Neural cell (in vitro differentiated cells): ENCODE measurements at regions not wholly inside any gene's neighbourhood (a gene's known extent, or its start where the extent isn't known, plus 50 kb on each side); places are given as distances from the start of the nearest gene placed in this dataset.

Experiments used
- H2AFZ ChIP-seq: fragments of 200-600, 300-800 bp; sonication (generic), shearing (Covaris generic); 2 replicates; pipeline ENCODE4 v1.6.0; 2014; ENCODE audit warnings: low read depth, mild to moderate bottlenecking, antibody characterized with exemption, low read length, moderate library complexity
- H3F3A ChIP-seq: fragments of 200-600 bp; shearing (Covaris generic); 2 replicates; pipeline ENCODE4 v1.6.1; 2016; ENCODE audit warnings: mild to moderate bottlenecking, moderate library complexity, mixed read lengths, antibody characterized with exemption, low read length; ENCODE audit not compliant: insufficient read depth, poor library complexity, severe bottlenecking
- H3K27ac ChIP-seq: fragments of 200-600, 300-800 bp; sonication (generic), shearing (Covaris generic); 2 replicates; pipeline ENCODE4 v1.5.1; 2014; ENCODE audit warnings: mild to moderate bottlenecking, low read length, moderate library complexity
- H3K27me3 ChIP-seq: fragments of 300-800, 200-600 bp; sonication (generic), shearing (Covaris generic); 2 replicates; pipeline ENCODE4 v1.6.0; 2014; ENCODE audit warnings: mild to moderate bottlenecking, low read depth, low read length, moderate library complexity; ENCODE audit not compliant: insufficient read depth
- H3K36me3 ChIP-seq: fragments of 300-800, 200-600 bp; sonication (generic), shearing (Covaris generic); 2 replicates; pipeline ENCODE4 v1.5.1; 2014; ENCODE audit warnings: mild to moderate bottlenecking, antibody characterized with exemption, low read length, moderate library complexity; ENCODE audit not compliant: insufficient read depth
- H3K4me2 ChIP-seq: fragments of 300-800, 200-600 bp; sonication (generic), shearing (Covaris generic); 2 replicates; pipeline ENCODE4 v1.6.0; 2014; ENCODE audit warnings: mild to moderate bottlenecking, low read length
- H3K4me3 ChIP-seq: fragments of 300-800, 200-600 bp; sonication (generic), shearing (Covaris generic); 2 replicates; pipeline ENCODE4 v1.5.1; 2014; ENCODE audit warnings: mild to moderate bottlenecking, low read length, moderate library complexity
- H3K79me2 ChIP-seq: fragments of 200-600 bp; shearing (Covaris generic); replicated peaks from 2 replicates; pipeline ENCODE4 v1.6.0; 2014; ENCODE audit warnings: mild to moderate bottlenecking, low read length, moderate library complexity; ENCODE audit not compliant: insufficient read depth
- H3K9ac ChIP-seq: fragments of 300-800, 200-600 bp; sonication (generic), shearing (Covaris generic); 2 replicates; pipeline ENCODE4 v1.6.1; 2016; ENCODE audit warnings: mild to moderate bottlenecking, low read length, mixed read lengths
- H3K9me2 ChIP-seq: fragments of 200-600 bp; shearing (Covaris generic); 2 replicates; pipeline ENCODE4 v1.6.1; 2016; ENCODE audit warnings: mild to moderate bottlenecking, low read length, mixed read lengths; ENCODE audit not compliant: insufficient read depth
- H3K9me3 ChIP-seq: fragments of 200-600, 300-800 bp; sonication (generic), shearing (Covaris generic); 2 replicates; pipeline ENCODE4 v1.6.1; 2016; ENCODE audit warnings: mild to moderate bottlenecking, mixed run types, low read length, moderate library complexity, mixed read lengths
- H4K20me1 ChIP-seq: fragments of 200-600 bp; shearing (Covaris generic); 2 replicates; pipeline ENCODE4 v1.6.1; 2016; ENCODE audit warnings: mild to moderate bottlenecking, mixed run types; ENCODE audit not compliant: insufficient read depth
- CTCF ChIP-seq: fragments of 450-650 bp; IDR thresholded peaks from 2 replicates; pipeline ENCODE4 v1.5.1; 2014; ENCODE audit warnings: antibody characterized with exemption, mild to moderate bottlenecking, moderate library complexity; ENCODE audit not compliant: poor library complexity, severe bottlenecking
- EP300 ChIP-seq: fragments of 450-650 bp; conservative IDR thresholded peaks from 2 replicates; pipeline ENCODE4 v1.6.1; 2014; ENCODE audit warnings: antibody characterized with exemption, mild to moderate bottlenecking, moderate library complexity; ENCODE audit not compliant: poor library complexity, severe bottlenecking
- EZH2 ChIP-seq: fragments of 200-600, 300-800 bp; shearing (Covaris generic), sonication (generic); IDR thresholded peaks from 2 replicates; pipeline ENCODE4 v1.6.1; 2014; ENCODE audit warnings: antibody characterized with exemption, low read length, borderline replicate concordance, mild to moderate bottlenecking; ENCODE audit not compliant: insufficient read depth, poor library complexity, severe bottlenecking
- MXI1 ChIP-seq: fragments of 450-650 bp; conservative IDR thresholded peaks from 2 replicates; pipeline ENCODE4 v1.6.1; 2014; ENCODE audit warnings: antibody characterized with exemption, mild to moderate bottlenecking; ENCODE audit not compliant: poor library complexity, severe bottlenecking
- POLR2AphosphoS5 ChIP-seq: IDR thresholded peaks from 2 replicates; pipeline ENCODE4 v1.6.1; 2012
- RAD21 ChIP-seq: fragments of 450-650 bp; conservative IDR thresholded peaks from 2 replicates; pipeline ENCODE4 v1.6.1; 2014; ENCODE audit warnings: antibody characterized with exemption, mild to moderate bottlenecking, moderate library complexity
- REST ChIP-seq: IDR thresholded peaks from 2 replicates; pipeline ENCODE4 v1.6.1; 2012; ENCODE audit warnings: borderline replicate concordance
- SMC3 ChIP-seq: fragments of 450-650 bp; conservative IDR thresholded peaks from 2 replicates; pipeline ENCODE4 v1.6.1; 2014; ENCODE audit warnings: antibody characterized with exemption, mild to moderate bottlenecking, moderate library complexity; ENCODE audit not compliant: poor library complexity
- TAF1 ChIP-seq: IDR thresholded peaks from 2 replicates; pipeline ENCODE4 v1.6.1; 2012; ENCODE audit warnings: low read depth

- Histone ChIP-seq H3K9me3 (no peaks in the 10 kb centered on the region), H3K4me3 (no peak overlapping the region), H3K79me2 (no peaks in the 10 kb centered on the region), H3K27me3 (no peaks in the 10 kb centered on the region), H3K36me3 (no peaks in the 10 kb centered on the region), H2AFZ (no peak overlapping the region), H3K9me2 (no peaks in the 10 kb centered on the region), H4K20me1 (no peaks in the 10 kb centered on the region), H3K9ac (no peak overlapping the region), H3F3A (no peaks in the 10 kb centered on the region), H3K27ac (no peak overlapping the region), H3K4me2 (no peak overlapping the region)
- TF ChIP-seq SMC3 (no peak), POLR2AphosphoS5 (no peak), REST (no peak), RAD21 (no peak), TAF1 (no peak), EP300 (no peak), MXI1 (no peak), CTCF (no peak), EZH2 (no peak)
These were observed 591.6 kb downstream of the DSC3 start for GRCh38 chr18:30450927-30451326.

GRCh38 chr18:30446605-30447004 is 595.9 kb downstream of the DSC3 start:
- no peaks in the 10 kb centered on the region for H4K20me1 ChIP-seq
- no peak overlapping the region for H3K9ac ChIP-seq
- H2AFZ ChIP-seq = no peak overlapping the region
- no peak overlapping the region for H3K4me3 ChIP-seq
- no peaks in the 10 kb centered on the region for H3K79me2 ChIP-seq
- H3F3A ChIP-seq = no peaks in the 10 kb centered on the region
- H3K27me3 ChIP-seq = no peaks in the 10 kb centered on the region
- H3K36me3 ChIP-seq = no peaks in the 10 kb centered on the region
- no peaks in the 10 kb centered on the region for H3K9me2 ChIP-seq
- H3K4me2 ChIP-seq = no peak overlapping the region
- TF ChIP-seq RAD21 = no peak
- TF ChIP-seq EZH2 = no peak
- TF ChIP-seq MXI1 = no peak
- TF ChIP-seq SMC3 = no peak
- TF ChIP-seq POLR2AphosphoS5 = no peak
- no peak for TF ChIP-seq CTCF
- no peak for TF ChIP-seq TAF1
- no peaks in the 10 kb centered on the region for H3K9me3 ChIP-seq
- H3K27ac ChIP-seq = no peak overlapping the region
